ENCODE measurements at regions not wholly inside any gene's neighbourhood (a gene's known extent, or its start where the extent isn't known, plus 50 kb on each side); places are given as distances from the start of the nearest gene placed in this dataset.

GRCh38 chr5:133739181-133739780 lies 126.9 kb upstream of the FSTL4 start:
- H3K36me3 Mint-ChIP-seq (ENCODE audit: low read depth): no peaks in the 10 kb centered on the region
- no peaks in the 10 kb centered on the region for H3K9me3 Mint-ChIP-seq
- H3K4me3 Mint-ChIP-seq: no peak overlapping the region
- peaks cover 2% of the 10 kb centered on the region for H3K27me3 Mint-ChIP-seq (ENCODE audit: insufficient read depth)
- H3K4me1 Mint-ChIP-seq (ENCODE audit: low read depth): no peaks in the 10 kb centered on the region
- no peak for DNase-seq (ENCODE audit: low spot score)
- H3K27ac Mint-ChIP-seq: no peak overlapping the region
- intact Hi-C loops (cut with micrococcal nuclease): no loop called here

GRCh38 chr5:133738271-133738670 lies 125.9 kb upstream of the FSTL4 start:
- H3K27me3 Mint-ChIP-seq (ENCODE audit: insufficient read depth): peaks cover 3% of the 10 kb centered on the region
- intact Hi-C loops (cut with micrococcal nuclease): no loop called here
- no peaks in the 10 kb centered on the region for H3K4me1 Mint-ChIP-seq (ENCODE audit: low read depth)
- no peak for DNase-seq (ENCODE audit: low spot score)
- H3K36me3 Mint-ChIP-seq (ENCODE audit: low read depth): no peaks in the 10 kb centered on the region
- no peaks in the 10 kb centered on the region for H3K9me3 Mint-ChIP-seq
- no peak overlapping the region for H3K4me3 Mint-ChIP-seq
- H3K27ac Mint-ChIP-seq: no peak overlapping the region

- Mint-ChIP-seq H3K27ac (no peak overlapping the region), H3K9me3 (no peaks in the 10 kb centered on the region), H3K4me3 (no peak overlapping the region), H3K27me3 (ENCODE audit: insufficient read depth) (peaks cover 6% of the 10 kb centered on the region), H3K36me3 (ENCODE audit: low read depth) (no peaks in the 10 kb centered on the region), H3K4me1 (ENCODE audit: low read depth) (no peaks in the 10 kb centered on the region)
- DNase-seq (ENCODE audit: low spot score): no peak
- intact Hi-C loops (cut with micrococcal nuclease): no loop called here
Measured at GRCh38 chr5:133736512-133736911, 124.2 kb upstream of the FSTL4 start.

- no peak for DNase-seq (ENCODE audit: low spot score)
- Mint-ChIP-seq H3K4me1 (ENCODE audit: low read depth) (no peaks in the 10 kb centered on the region), H3K9me3 (peaks cover 3% of the 10 kb centered on the region), H3K27ac (no peak overlapping the region), H3K27me3 (ENCODE audit: insufficient read depth) (peaks cover 4% of the 10 kb centered on the region), H3K36me3 (ENCODE audit: low read depth) (no peaks in the 10 kb centered on the region), H3K4me3 (no peak overlapping the region)
- intact Hi-C loops (cut with micrococcal nuclease): no loop called here
Measured at GRCh38 chr5:133735346-133735745, 123.0 kb upstream of the FSTL4 start.

DNA sequence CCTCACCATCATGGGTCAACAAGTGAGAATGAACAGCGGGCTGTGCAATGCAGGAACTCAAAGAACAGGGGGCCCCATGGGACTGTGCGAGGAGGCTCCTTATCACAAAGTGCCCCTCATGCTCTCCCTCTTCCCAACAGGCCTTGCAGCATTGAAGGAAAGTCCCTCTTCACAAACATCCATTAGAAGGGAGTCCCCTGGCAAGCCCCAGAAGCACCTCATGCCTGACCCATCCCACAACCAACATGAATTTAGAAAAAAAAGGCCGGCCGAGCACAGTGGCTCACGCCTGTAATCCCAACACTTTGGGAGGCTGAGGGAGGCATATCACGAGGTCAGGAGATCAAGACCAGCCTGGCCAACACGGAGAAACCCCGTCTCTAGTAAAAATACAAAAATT lies 122.6 kb upstream of the FSTL4 start:
- DNase-seq (ENCODE audit: low spot score): no peak
- no peaks in the 10 kb centered on the region for H3K4me1 Mint-ChIP-seq (ENCODE audit: low read depth)

DNA sequence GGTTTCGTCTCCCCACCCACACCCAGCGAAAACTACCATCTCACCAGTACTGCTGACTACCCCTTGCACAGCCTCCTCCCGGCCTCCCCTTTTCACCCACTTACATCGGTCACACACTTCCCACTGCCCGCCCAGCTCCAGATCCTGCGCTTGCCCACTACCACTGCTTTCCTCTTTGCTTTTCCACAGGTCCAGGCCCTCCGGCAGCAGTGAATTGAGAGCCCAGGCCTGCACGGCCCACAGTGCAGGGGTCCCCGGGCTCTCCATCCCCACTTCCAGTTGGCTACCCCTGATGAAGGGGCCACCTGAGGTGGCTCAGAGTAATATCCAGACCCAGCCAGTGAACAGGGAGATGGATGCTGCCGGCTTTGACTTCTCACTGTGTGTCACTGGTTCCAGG lies 120.2 kb upstream of the FSTL4 start:
- Mint-ChIP-seq H3K27ac (no peak overlapping the region), H3K9me3 (peaks cover 7% of the 10 kb centered on the region), H3K4me3 (no peak overlapping the region), H3K36me3 (ENCODE audit: low read depth) (no peaks in the 10 kb centered on the region), H3K27me3 (ENCODE audit: insufficient read depth) (peaks cover 8% of the 10 kb centered on the region), H3K4me1 (ENCODE audit: low read depth) (no peaks in the 10 kb centered on the region)
- DNase-seq (ENCODE audit: low spot score): no peak
- intact Hi-C loops (cut with micrococcal nuclease): no loop called here

More for the DNA sequence above, 122.6 kb upstream of the FSTL4 start:
- Mint-ChIP-seq H3K9me3 (peaks cover 4% of the 10 kb centered on the region), H3K27me3 (ENCODE audit: insufficient read depth) (peaks cover 4% of the 10 kb centered on the region), H3K4me3 (no peak overlapping the region), H3K36me3 (ENCODE audit: low read depth) (no peaks in the 10 kb centered on the region), H3K27ac (no peak overlapping the region)
- intact Hi-C loops (cut with micrococcal nuclease): no loop called here

DNA sequence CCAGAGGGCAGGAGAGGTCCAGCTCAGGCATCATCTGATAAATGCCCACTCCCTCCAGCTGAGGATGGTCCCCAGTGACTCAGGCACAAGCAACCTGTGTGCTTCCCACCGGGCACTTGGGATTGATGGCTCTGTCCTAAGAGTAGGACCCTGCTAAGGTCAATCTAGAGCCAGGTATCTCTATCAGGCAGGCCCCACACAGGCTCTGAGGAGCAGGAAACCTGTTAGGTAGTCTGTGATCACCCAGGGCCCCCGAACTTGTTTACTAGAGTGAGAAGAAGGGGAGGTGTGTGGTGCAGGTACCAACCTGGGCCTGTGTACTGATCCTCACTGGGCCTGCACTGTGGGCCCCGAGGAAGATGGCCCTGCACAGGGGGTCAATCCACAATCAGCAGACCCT lies 119.6 kb upstream of the FSTL4 start:
- intact Hi-C loops (cut with micrococcal nuclease): no loop called here
- Mint-ChIP-seq H3K4me1 (ENCODE audit: low read depth) (no peaks in the 10 kb centered on the region), H3K4me3 (no peak overlapping the region), H3K27ac (no peak overlapping the region), H3K36me3 (ENCODE audit: low read depth) (no peaks in the 10 kb centered on the region), H3K9me3 (peaks cover 7% of the 10 kb centered on the region), H3K27me3 (ENCODE audit: insufficient read depth) (peaks cover 8% of the 10 kb centered on the region)
- no peak for DNase-seq (ENCODE audit: low spot score)

- Mint-ChIP-seq H3K36me3 (ENCODE audit: low read depth) (no peaks in the 10 kb centered on the region), H3K9me3 (peaks cover 7% of the 10 kb centered on the region), H3K27ac (no peak overlapping the region), H3K4me1 (ENCODE audit: low read depth) (no peaks in the 10 kb centered on the region), H3K27me3 (ENCODE audit: insufficient read depth) (peaks cover 11% of the 10 kb centered on the region), H3K4me3 (no peak overlapping the region)
- no peak for DNase-seq (ENCODE audit: low spot score)
- intact Hi-C loops (cut with micrococcal nuclease): no loop called here
Measured at GRCh38 chr5:133730866-133731265, 118.5 kb upstream of the FSTL4 start.

DNA sequence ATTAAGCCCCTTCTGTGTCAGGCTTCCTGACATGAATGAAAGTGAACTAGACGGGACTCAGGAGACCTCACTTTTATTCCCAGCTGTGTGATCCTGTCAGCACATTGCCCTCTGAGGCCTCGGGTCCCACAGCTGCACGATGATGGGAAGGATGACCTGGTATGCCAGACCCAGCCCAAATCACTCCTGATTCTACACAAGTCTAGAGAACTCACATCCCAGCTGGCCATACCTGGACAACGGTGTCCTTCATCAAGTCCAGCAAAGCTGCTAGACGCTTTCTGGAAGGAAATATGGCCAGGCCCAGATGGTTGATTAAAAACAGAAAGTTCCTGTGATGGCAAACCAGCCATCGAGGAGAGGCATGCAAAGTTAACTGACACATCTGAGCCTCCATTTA lies 118.0 kb upstream of the FSTL4 start:
- no peak for DNase-seq (ENCODE audit: low spot score)
- Mint-ChIP-seq H3K9me3 (peaks cover 7% of the 10 kb centered on the region), H3K36me3 (ENCODE audit: low read depth) (no peaks in the 10 kb centered on the region), H3K27ac (no peak overlapping the region), H3K4me1 (ENCODE audit: low read depth) (no peaks in the 10 kb centered on the region), H3K27me3 (ENCODE audit: insufficient read depth) (peaks cover 11% of the 10 kb centered on the region), H3K4me3 (no peak overlapping the region)
- intact Hi-C loops (cut with micrococcal nuclease): no loop called here

GRCh38 chr5:133729800-133730199 lies 117.5 kb upstream of the FSTL4 start:
- peaks cover 7% of the 10 kb centered on the region for H3K9me3 Mint-ChIP-seq

DNA sequence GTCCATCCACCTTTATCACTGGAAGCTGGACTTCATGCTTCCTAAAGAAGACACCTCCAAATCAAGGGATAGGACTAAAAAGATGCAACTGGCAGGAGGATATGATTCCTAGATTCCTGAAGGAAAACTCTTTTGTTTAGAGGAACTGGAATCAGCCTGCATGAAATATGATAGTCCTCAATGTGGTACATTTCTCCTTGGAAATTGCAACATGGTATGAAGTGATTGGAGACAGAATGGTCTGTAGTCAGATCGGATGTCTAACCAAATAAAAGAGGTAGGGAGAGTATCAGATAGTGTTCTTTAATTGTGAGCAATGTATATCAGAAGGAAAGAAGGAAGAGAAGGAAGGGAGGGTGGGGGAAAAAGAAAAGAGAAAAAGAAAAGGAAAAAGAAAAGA lies 116.1 kb upstream of the FSTL4 start:
- H3K4me3 Mint-ChIP-seq: no peak overlapping the region
- H3K9me3 Mint-ChIP-seq: peaks cover 7% of the 10 kb centered on the region
- DNase-seq (ENCODE audit: low spot score): no peak
- intact Hi-C loops (cut with micrococcal nuclease): no loop called here
- no peaks in the 10 kb centered on the region for H3K36me3 Mint-ChIP-seq (ENCODE audit: low read depth)
- H3K27me3 Mint-ChIP-seq (ENCODE audit: insufficient read depth): peaks cover 14% of the 10 kb centered on the region
- no peak overlapping the region for H3K27ac Mint-ChIP-seq
- no peaks in the 10 kb centered on the region for H3K4me1 Mint-ChIP-seq (ENCODE audit: low read depth)

More at GRCh38 chr5:133729800-133730199, 117.5 kb upstream of the FSTL4 start:
- H3K36me3 Mint-ChIP-seq (ENCODE audit: low read depth): no peaks in the 10 kb centered on the region
- no peak overlapping the region for H3K4me3 Mint-ChIP-seq
- intact Hi-C loops (cut with micrococcal nuclease): no loop called here
- no peak for DNase-seq (ENCODE audit: low spot score)
- no peaks in the 10 kb centered on the region for H3K4me1 Mint-ChIP-seq (ENCODE audit: low read depth)
- H3K27ac Mint-ChIP-seq: no peak overlapping the region
- H3K27me3 Mint-ChIP-seq (ENCODE audit: insufficient read depth): peaks cover 14% of the 10 kb centered on the region

DNA sequence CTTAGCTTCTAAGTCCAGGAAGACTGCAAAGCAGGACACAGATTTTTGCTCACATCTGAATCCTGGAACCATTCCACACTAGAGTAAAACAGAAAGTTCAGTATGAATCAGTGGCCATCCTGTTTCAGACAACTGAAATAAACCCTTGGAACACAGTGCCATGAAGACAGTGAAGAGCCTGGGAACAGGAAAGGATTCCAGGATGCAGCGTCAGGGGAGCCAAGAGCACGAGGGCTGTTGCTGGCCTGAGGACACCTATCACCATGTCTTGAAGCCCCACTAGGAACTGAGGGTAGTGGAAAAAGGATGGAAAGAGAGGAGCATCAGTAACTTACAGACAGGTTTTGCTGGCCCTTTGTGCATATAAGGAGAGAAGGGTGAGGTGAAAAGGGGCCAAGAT lies 115.3 kb upstream of the FSTL4 start:
- H3K4me3 Mint-ChIP-seq: no peak overlapping the region
- no peaks in the 10 kb centered on the region for H3K36me3 Mint-ChIP-seq (ENCODE audit: low read depth)
- H3K27me3 Mint-ChIP-seq (ENCODE audit: insufficient read depth): peaks cover 11% of the 10 kb centered on the region
- intact Hi-C loops (cut with micrococcal nuclease): no loop called here
- no peaks in the 10 kb centered on the region for H3K4me1 Mint-ChIP-seq (ENCODE audit: low read depth)
- no peak for DNase-seq (ENCODE audit: low spot score)
- H3K9me3 Mint-ChIP-seq: peaks cover 9% of the 10 kb centered on the region
- H3K27ac Mint-ChIP-seq: no peak overlapping the region

DNA sequence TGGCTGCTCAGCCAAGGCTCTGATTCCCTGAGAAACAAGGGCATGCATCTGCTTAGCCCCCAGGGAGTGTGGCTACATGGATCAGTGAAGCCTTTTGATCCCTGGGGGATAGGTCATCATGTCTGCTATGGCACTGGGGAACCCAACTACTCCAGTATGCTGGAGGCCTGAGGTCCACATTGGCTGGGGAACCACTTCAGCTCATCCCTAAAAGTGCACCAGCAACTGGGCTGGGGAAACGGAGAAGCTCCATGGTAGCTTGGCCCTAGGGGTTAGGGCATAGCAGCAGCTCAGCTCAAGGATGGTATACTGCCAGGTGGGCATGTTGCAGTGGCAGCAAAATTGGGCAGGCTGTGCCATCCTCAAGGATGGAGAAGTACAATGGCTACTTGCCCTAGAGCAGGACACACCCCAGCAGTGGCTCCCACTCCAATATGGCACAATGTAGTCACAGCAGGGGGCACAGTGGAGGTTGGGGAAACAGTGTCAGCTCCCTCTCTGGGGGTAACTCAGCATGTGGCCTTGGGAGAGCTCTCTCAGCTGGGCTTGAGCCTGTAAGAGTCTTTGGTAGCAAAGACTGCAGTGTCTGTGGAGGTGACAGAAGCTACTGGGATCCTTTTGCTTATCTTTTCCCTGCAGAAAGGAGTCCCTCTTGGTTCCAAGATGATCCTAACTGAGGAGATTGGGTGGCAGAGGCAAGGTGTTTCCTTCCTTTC lies 111.5 kb upstream of the FSTL4 start:
- Mint-ChIP-seq H3K36me3 (ENCODE audit: low read depth) (no peaks in the 10 kb centered on the region), H3K9me3 (peaks cover 24% of the 10 kb centered on the region), H3K4me1 (ENCODE audit: low read depth) (no peaks in the 10 kb centered on the region), H3K4me3 (no peak overlapping the region), H3K27ac (no peak overlapping the region), H3K27me3 (ENCODE audit: insufficient read depth) (peaks cover 14% of the 10 kb centered on the region)
- intact Hi-C loops (cut with micrococcal nuclease): no loop called here
- DNase-seq (ENCODE audit: low spot score): no peak

GRCh38 chr5:133723126-133723525 lies 110.8 kb upstream of the FSTL4 start:
- intact Hi-C loops (cut with micrococcal nuclease): no loop called here
- Mint-ChIP-seq H3K4me1 (ENCODE audit: low read depth) (no peaks in the 10 kb centered on the region), H3K9me3 (peaks cover 24% of the 10 kb centered on the region)

More at GRCh38 chr5:133723126-133723525, 110.8 kb upstream of the FSTL4 start:
- Mint-ChIP-seq H3K27ac (no peak overlapping the region), H3K27me3 (ENCODE audit: insufficient read depth) (peaks cover 14% of the 10 kb centered on the region), H3K36me3 (ENCODE audit: low read depth) (no peaks in the 10 kb centered on the region), H3K4me3 (no peak overlapping the region)
- no peak for DNase-seq (ENCODE audit: low spot score)

Data from activated T-helper 1 cell treated with anti-CD3 and anti-CD28 coated beads, Interleukin-12 subunit alpha, Interleukin-12 subunit beta, Interleukin-2, Interleukin-4 antibody, amounts not matched to agents 30 ng/mL and 10 ng/mL and 1 ng/mL, durations not matched to agents 14 hours and 24 hours and 36 hours (primary cell).